CD14-positive monocyte (primary cell): ENCODE measurements at regions not wholly inside any gene's neighbourhood (a gene's known extent, or its start where the extent isn't known, plus 50 kb on each side); places are given as distances from the start of the nearest gene placed in this dataset.

Experiments used
- DNase-seq, 3 donors: peaks; one replicate each; pipeline ENCODE4 v3.0.0-alpha.2; 2011 to 2022
- H2AFZ ChIP-seq: 2 replicates; pipeline ENCODE4 v1.6.0; 2012; ENCODE audit warnings: mild to moderate bottlenecking, low read depth, low read length, inconsistent platforms; ENCODE audit not compliant: insufficient read depth, poor library complexity, severe bottlenecking
- H3K27ac ChIP-seq, 2 donors: 1 replicate in 1 of 2; 2 replicates in 1 of 2; pipeline ENCODE4 v1.5.1; 2012 to 2013; ENCODE audit warnings: low read length in 2 of 2, control low read depth in 1 of 2, inconsistent platforms in 1 of 2, low read depth in 1 of 2, mild to moderate bottlenecking in 1 of 2
- H3K27me3 ChIP-seq, 2 donors: one replicate each; pipeline versions ENCODE4 v1.6.0 to v1.6.1; 2011 to 2013; ENCODE audit warnings: low read length in 2 of 2; ENCODE audit not compliant: control insufficient read depth in 2 of 2, insufficient read depth in 2 of 2
- H3K36me3 ChIP-seq, 2 donors: replicated peaks in 1 of 2; 1 replicate in 1 of 2; 2 replicates in 1 of 2; pipeline versions ENCODE4 v1.5.1 to v1.6.1; 2012 to 2013; ENCODE audit warnings: low read length in 2 of 2, control low read depth in 1 of 2, inconsistent platforms in 1 of 2, mild to moderate bottlenecking in 1 of 2; ENCODE audit not compliant: insufficient read depth in 2 of 2, control insufficient read depth in 1 of 2
- H3K4me1 ChIP-seq, 2 donors: 1 replicate in 1 of 2; 2 replicates in 1 of 2; pipeline versions ENCODE4 v1.5.1 to v1.6.1; 2012 to 2013; ENCODE audit warnings: low read length in 2 of 2, control low read depth in 1 of 2, inconsistent platforms in 1 of 2, mild to moderate bottlenecking in 1 of 2, moderate library complexity in 1 of 2; ENCODE audit not compliant: insufficient read depth in 2 of 2, control insufficient read depth in 1 of 2
- H3K4me2 ChIP-seq: replicated peaks from 2 replicates; pipeline ENCODE3; 2012; ENCODE audit warnings: low read length, moderate library complexity, mild to moderate bottlenecking; ENCODE audit not compliant: poor library complexity, severe bottlenecking; ENCODE audit errors: extremely low read depth
- H3K4me3 ChIP-seq, 3 experiments: fragments of 200-600 bp in 1 of 3; sonication (generic) in 1 of 3; replicated peaks in 1 of 3; 1 replicate in 2 of 3; 2 replicates in 1 of 3; pipeline ENCODE4 v1.5.1; 2011 to 2013; ENCODE audit warnings: low read length in 3 of 3, mild to moderate bottlenecking in 3 of 3, control low read depth in 2 of 3, low read depth in 2 of 3, inconsistent platforms in 1 of 3, moderate library complexity in 1 of 3
- H3K79me2 ChIP-seq: 2 replicates; pipeline ENCODE4 v1.6.0; 2012; ENCODE audit warnings: mild to moderate bottlenecking, control low read depth, inconsistent platforms, low read length, moderate library complexity; ENCODE audit not compliant: insufficient read depth
- H3K9ac ChIP-seq: 2 replicates; pipeline ENCODE4 v1.6.0; 2017; ENCODE audit warnings: low read length, mild to moderate bottlenecking; ENCODE audit not compliant: insufficient read depth, poor library complexity, severe bottlenecking
- H3K9me3 ChIP-seq, 2 donors: replicated peaks in 1 of 2; 1 replicate in 1 of 2; 2 replicates in 1 of 2; pipeline versions ENCODE4 v1.5.1 to v1.6.1; 2012 to 2013; ENCODE audit warnings: low read length in 2 of 2, control low read depth in 1 of 2; ENCODE audit not compliant: control insufficient read depth in 1 of 2, insufficient read depth in 1 of 2
- H4K20me1 ChIP-seq: 2 replicates; pipeline ENCODE4 v1.6.0; 2012; ENCODE audit warnings: mild to moderate bottlenecking, low read length, control low read depth, moderate library complexity; ENCODE audit not compliant: insufficient read depth
- H3K27ac Mint-ChIP-seq, 7 donors: one replicate each; pipeline ENCODE4 v1.8.0; 2020; ENCODE audit warnings: mild to moderate bottlenecking in 7 of 7, mixed read lengths in 7 of 7, moderate library complexity in 6 of 7, inconsistent platforms in 2 of 7
- H3K27me3 Mint-ChIP-seq, 3 donors: one replicate each; pipeline ENCODE4 v1.8.0; 2021 to 2022; ENCODE audit warnings: low read depth in 3 of 3, mild to moderate bottlenecking in 3 of 3, mixed read lengths in 3 of 3, moderate library complexity in 3 of 3, inconsistent platforms in 1 of 3
- H3K36me3 Mint-ChIP-seq, 2 donors: one replicate each; pipeline ENCODE4 v1.8.0; 2020; ENCODE audit warnings: mixed read lengths in 2 of 2, inconsistent platforms in 1 of 2, mild to moderate bottlenecking in 1 of 2
- H3K4me1 Mint-ChIP-seq: one replicate; pipeline ENCODE4 v1.8.0; 2020; ENCODE audit warnings: mild to moderate bottlenecking, mixed read lengths
- H3K4me3 Mint-ChIP-seq, 2 donors: one replicate each; pipeline ENCODE4 v1.8.0; 2020; ENCODE audit warnings: mild to moderate bottlenecking in 2 of 2, mixed read lengths in 2 of 2, moderate library complexity in 1 of 2
- H3K9me3 Mint-ChIP-seq, 7 donors: one replicate each; pipeline ENCODE4 v1.8.0; 2020 to 2022; ENCODE audit warnings: mixed read lengths in 7 of 7, mild to moderate bottlenecking in 6 of 7, moderate library complexity in 6 of 7, inconsistent platforms in 2 of 7
- WGBS: methylation state at CpG from one replicate; pipeline ENCODE4 v1.1.5; 2013; ENCODE audit warnings: missing lambda C conversion rate; ENCODE audit not compliant: insufficient coverage; 5-methylcytosine and 5-hydroxymethylcytosine counted together
- intact Hi-C, 2 donors: fragments of 100-400 bp; cut with micrococcal nuclease; formaldehyde crosslinking; loops; one replicate each; pipeline versions ENCODE4 v1.15.0 to v1.15.1; 2023
- TF ChIP-seq, protein P1 (sequence below): fragments of 200-600 bp; IDR thresholded peaks from one replicate; pipeline ENCODE4 v1.8.0; 2022; ENCODE audit warnings: antibody characterized with exemption, mild to moderate bottlenecking

- Histone ChIP-seq H3K9me3 (peaks cover 0 to 10% of the 10 kb centered on the region in 2 donors), H3K9ac (no peak overlapping the region), H3K4me1 (no peaks in the 10 kb centered on the region), H3K27me3 (no peaks in the 10 kb centered on the region), H3K4me3 (no peak overlapping the region), H3K4me2 (no peak overlapping the region), H3K36me3 (no peaks in the 10 kb centered on the region), H3K79me2 (no peaks in the 10 kb centered on the region), H4K20me1 (no peaks in the 10 kb centered on the region), H3K27ac (no peak overlapping the region), H2AFZ (no peak overlapping the region)
- Mint-ChIP-seq H3K36me3 (no peaks in the 10 kb centered on the region), H3K27me3 (no peaks in the 10 kb centered on the region), H3K4me1 (no peaks in the 10 kb centered on the region), H3K9me3 (peaks cover 0 to 5% (median 3%) of the 10 kb centered on the region in 7 donors), H3K27ac (no peak overlapping the region), H3K4me3 (no peak overlapping the region)
- TF ChIP-seq, protein P1, sequence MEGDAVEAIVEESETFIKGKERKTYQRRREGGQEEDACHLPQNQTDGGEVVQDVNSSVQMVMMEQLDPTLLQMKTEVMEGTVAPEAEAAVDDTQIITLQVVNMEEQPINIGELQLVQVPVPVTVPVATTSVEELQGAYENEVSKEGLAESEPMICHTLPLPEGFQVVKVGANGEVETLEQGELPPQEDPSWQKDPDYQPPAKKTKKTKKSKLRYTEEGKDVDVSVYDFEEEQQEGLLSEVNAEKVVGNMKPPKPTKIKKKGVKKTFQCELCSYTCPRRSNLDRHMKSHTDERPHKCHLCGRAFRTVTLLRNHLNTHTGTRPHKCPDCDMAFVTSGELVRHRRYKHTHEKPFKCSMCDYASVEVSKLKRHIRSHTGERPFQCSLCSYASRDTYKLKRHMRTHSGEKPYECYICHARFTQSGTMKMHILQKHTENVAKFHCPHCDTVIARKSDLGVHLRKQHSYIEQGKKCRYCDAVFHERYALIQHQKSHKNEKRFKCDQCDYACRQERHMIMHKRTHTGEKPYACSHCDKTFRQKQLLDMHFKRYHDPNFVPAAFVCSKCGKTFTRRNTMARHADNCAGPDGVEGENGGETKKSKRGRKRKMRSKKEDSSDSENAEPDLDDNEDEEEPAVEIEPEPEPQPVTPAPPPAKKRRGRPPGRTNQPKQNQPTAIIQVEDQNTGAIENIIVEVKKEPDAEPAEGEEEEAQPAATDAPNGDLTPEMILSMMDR = no peak
- intact Hi-C loops = no loop called here
- no CpG with 5 or more reads among the region's 3 CpGs for WGBS
- DNase-seq = no peak
Observed at GRCh38 chr13:89270736-89271135, 1599.6 kb downstream of the SLITRK5 start.

DNA sequence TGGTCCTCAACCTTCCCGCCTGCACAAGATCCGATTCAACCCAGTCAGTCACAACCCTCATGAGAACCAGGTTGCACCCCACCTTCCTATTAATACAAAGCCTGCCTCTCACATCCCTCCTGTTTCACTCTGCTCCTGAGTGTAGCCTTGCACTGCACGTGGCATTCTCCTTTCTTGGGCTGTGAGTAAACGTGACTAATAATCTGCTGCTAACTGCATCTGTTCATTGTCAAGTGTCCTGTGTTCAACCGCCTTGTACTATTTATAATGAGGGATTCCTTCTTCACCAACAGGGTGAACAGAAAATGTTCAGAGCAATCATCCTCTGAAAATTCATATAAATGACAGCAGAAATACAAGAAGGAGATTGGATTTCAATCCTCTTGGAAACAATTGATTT lies 1608.2 kb downstream of the SLITRK5 start:
- H3K27ac ChIP-seq = no peak overlapping the region
- Mint-ChIP-seq H3K27me3 (no peaks in the 10 kb centered on the region), H3K4me3 (no peak overlapping the region), H3K36me3 (no peaks in the 10 kb centered on the region), H3K27ac (no peak overlapping the region), H3K9me3 (peaks cover 0 to 11% (median 5%) of the 10 kb centered on the region in 7 donors), H3K4me1 (no peaks in the 10 kb centered on the region)
- no peak overlapping the region for H2AFZ ChIP-seq
- no peak for DNase-seq
- no peaks in the 10 kb centered on the region for H3K4me1 ChIP-seq
- H3K9ac ChIP-seq = no peak overlapping the region
- no peaks in the 10 kb centered on the region for H3K36me3 ChIP-seq
- intact Hi-C loops = no loop called here
- no peaks in the 10 kb centered on the region for H3K79me2 ChIP-seq
- 90% methylated on average over 2 of the region's 5 CpGs for WGBS
- no peak overlapping the region for H3K4me2 ChIP-seq
- TF ChIP-seq, protein P1 = no peak
- H4K20me1 ChIP-seq = no peaks in the 10 kb centered on the region
- H3K4me3 ChIP-seq = no peak overlapping the region
- peaks cover 6 to 7% of the 10 kb centered on the region in 2 donors for H3K9me3 ChIP-seq
- no peaks in the 10 kb centered on the region for H3K27me3 ChIP-seq
